ENCODE measurements at regions not wholly inside any gene's neighbourhood (a gene's known extent, or its start where the extent isn't known, plus 50 kb on each side); places are given as distances from the start of the nearest gene placed in this dataset.
A peak's percentile ranks its signal among the peaks of the same experiment; 100 is the strongest.

DNA sequence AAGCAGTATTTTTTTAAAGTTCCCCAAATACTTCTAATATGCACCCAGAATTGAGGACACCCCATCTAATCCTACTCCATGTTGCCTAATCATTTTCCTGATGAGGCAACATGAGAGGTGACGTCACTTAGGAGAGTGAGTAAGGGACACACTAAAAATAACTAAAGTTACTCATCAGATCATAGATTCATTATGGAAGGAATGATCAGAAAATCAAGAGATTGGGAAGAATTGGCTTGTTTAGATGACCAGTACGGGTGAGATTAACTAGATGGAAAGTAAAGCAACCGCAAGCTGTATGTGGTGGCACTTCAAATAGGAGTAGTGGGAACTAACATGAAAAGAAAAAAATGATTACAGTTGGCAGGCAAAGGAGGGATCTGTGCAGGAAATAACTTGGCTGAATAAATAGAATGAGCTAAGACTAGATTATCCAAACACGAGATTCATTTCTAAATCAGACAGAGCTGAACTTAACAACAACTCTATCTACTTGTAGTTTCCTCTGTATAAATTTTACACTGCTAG, 61.4 kb upstream of the CXADR start:
- peak; percentile 42 for DNase-seq (ENCODE audit: low spot score)

DNA sequence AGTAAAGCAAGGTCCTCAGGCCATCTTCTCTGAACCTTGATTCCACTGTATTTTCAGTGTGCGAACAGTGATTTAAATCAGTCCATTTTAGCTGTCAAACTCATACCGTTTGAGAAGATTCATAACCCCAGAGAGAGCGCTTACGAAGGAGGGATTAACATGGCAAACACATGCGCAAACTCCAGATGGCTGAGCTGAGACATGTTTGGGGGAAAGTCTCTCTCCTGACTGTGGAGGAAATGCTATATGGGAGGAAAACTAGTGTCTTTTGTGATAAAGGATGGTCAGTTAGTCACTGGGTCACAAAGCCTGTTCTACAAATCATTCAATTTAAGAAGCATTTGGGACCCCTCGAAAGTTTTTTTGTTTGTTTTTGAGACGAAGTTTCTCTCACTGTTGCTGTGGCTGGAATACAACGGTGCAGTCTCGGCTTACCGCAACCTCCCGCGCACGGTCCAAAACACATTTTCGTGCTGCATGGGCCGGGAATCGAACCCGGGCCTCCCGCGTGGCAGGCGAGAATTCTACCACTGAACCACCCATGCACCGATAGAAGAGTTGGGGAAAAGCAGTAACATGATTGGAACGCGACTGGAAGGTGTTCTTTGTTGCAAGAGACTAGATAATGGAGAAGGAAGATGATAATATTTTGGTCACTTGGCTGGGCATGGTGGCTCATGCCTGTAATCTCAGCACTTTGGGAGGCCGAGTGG, 58.4 kb upstream of the CXADR start:
- DNase-seq (ENCODE audit: low spot score), result peak; percentile 78

DNA sequence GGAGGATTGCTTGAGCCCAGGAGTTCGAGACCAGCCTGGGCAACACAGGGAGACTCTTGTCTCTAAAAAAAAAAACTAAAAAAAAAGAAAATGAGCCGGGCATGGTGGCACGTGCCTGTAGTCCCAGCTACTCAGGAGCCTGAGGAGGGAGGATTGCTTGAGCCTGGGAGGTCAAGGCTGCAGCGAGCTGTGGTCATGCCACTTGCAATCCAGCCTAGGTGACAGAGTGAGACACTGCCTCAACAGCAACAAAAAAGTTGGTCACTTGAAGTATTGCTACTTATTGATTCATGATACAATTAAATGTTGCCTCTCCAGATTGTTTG, 57.9 kb upstream of the CXADR start:
- DNase-seq (ENCODE audit: low spot score), result no peak

GRCh38 chr21:17455451-17455850, 57.4 kb upstream of the CXADR start:
- DNase-seq (ENCODE audit: low spot score), result no peak

GRCh38 chr21:17458279-17458678, 54.6 kb upstream of the CXADR start:
- no peak for DNase-seq (ENCODE audit: low spot score)

DNA sequence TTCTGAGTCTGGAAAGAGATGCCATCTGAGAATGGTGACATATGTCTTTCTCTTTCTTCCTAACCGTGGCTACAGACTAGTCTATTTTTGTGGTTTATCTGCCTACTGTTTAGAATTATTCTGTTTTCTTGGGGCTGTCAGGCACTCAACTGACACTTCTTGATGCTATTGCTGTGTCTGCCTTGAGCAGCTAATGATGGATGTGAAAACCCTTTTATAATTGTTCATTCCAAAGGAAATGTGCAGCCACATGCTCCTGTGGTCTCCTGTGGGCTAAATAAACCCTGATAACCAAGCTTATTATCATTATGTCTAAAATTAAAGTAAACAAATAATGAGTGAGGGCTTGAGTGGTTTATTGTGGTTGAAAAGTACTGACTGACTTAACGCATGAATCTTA, 52.7 kb upstream of the CXADR start:
- no peak for DNase-seq (ENCODE audit: low spot score)

DNA sequence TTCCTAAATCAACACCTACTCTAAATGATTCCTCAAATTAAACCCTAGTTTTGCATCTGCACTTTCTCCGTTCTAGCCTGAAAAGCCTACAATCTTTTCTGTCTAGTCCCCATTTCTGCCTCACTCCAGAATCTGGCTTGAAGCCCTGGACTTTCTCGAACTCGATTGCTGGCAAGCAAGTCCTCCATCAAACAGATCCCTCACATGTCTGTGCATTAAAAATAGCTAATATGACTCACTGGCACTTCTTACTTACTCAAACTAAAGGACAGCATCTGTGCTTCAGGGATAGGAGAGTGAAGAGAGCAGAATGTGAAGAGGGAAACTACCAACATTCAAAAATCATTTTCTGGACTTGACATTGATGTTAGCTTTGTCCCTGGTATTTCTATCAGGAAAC, 51.8 kb upstream of the CXADR start:
- DNase-seq (ENCODE audit: low spot score), result peak; percentile 62

- DNase-seq (ENCODE audit: low spot score), result no peak
Measured at GRCh38 chr21:17461582-17461981, 51.3 kb upstream of the CXADR start.

GRCh38 chr21:17462276-17462981, 50.4 kb upstream of the CXADR start:
- DNase-seq (ENCODE audit: low spot score), result no peak

All from Ammon's horn (tissue), 1 donor.